ENCODE measurements at regions not wholly inside any gene's neighbourhood (a gene's known extent, or its start where the extent isn't known, plus 50 kb on each side); places are given as distances from the start of the nearest gene placed in this dataset.

GRCh38 chr1:37393173-37394120 is 80.9 kb upstream of the ZC3H12A start:
- Histone ChIP-seq H3F3A (replicated peaks; ENCODE audit: insufficient read depth) (no peaks in the 10 kb centered on the region), H3K79me2 (ENCODE audit: insufficient read depth) (no peaks in the 10 kb centered on the region), H3K27ac (ENCODE audit: low read depth in 2 of 2, low read length in 1 of 2) (no peak overlapping the region), H3K9ac (no peak overlapping the region), H3K4me3 (ENCODE audit: low read depth in 2 of 2, low read length in 1 of 2) (no peak overlapping the region), H2AFZ (ENCODE audit: low read depth) (no peak overlapping the region), H4K20me1 (ENCODE audit: insufficient read depth) (no peaks in the 10 kb centered on the region), H3K27me3 (ENCODE audit: insufficient read depth) (no peaks in the 10 kb centered on the region), H3K4me1 (ENCODE audit: control insufficient read depth in 1 of 2, insufficient read depth in 2 of 2, low read depth in 1 of 2, low read length in 1 of 2) (peaks cover 0 to 5% of the 10 kb centered on the region in 2 experiments; a peak in 1 of 4 replicates), H3K4me2 (no peak overlapping the region), H3K36me3 (replicated peaks in 1 of 2; ENCODE audit: control insufficient read depth in 1 of 2, insufficient read depth in 2 of 2, low read length in 1 of 2) (no peaks in the 10 kb centered on the region), H3K9me2 (no peaks in the 10 kb centered on the region), H3K9me3 (no peaks in the 10 kb centered on the region)
- TF ChIP-seq FOSL2 (IDR thresholded peaks at IDR 0.05; ENCODE audit: borderline replicate concordance, low read depth) (no peak), CTCF (IDR thresholded peaks at IDR 0.05) (no peak), FOXJ3 (CRISPR knock-in tag; IDR thresholded peaks at IDR 0.05) (no peak), ZBTB33 (IDR thresholded peaks at IDR 0.05; ENCODE audit: borderline replicate concordance, low read depth) (no peak), EZH2phosphoT487 (IDR thresholded peaks at IDR 0.05; ENCODE audit: borderline replicate concordance, low read depth) (no peak), SIN3A (IDR thresholded peaks at IDR 0.05; ENCODE audit: borderline replicate concordance, low read depth, low read length) (no peak), FOXM1 (IDR thresholded peaks at IDR 0.05; ENCODE audit: low read depth) (no peak)
- TF ChIP-seq, protein P1, sequence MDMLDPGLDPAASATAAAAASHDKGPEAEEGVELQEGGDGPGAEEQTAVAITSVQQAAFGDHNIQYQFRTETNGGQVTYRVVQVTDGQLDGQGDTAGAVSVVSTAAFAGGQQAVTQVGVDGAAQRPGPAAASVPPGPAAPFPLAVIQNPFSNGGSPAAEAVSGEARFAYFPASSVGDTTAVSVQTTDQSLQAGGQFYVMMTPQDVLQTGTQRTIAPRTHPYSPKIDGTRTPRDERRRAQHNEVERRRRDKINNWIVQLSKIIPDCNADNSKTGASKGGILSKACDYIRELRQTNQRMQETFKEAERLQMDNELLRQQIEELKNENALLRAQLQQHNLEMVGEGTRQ (IDR thresholded peaks at IDR 0.05; ENCODE audit: borderline replicate concordance, low read depth, low read length), result no peak
- DNase-seq, result no peak
- 24% methylated on average over 11 of the region's 11 CpGs for WGBS (ENCODE audit: low lambda C conversion rate)
- ChIA-PET POLR2A (no interaction called here), CTCF (interaction anchor here (0.7 to 2.0 kb wide), 6 partner anchors 12 to 817 kb away, joined by 3 to 8 read pairs (median 4); no protein-coding TSS in a partner anchor)

All from SK-N-SH (cell line).